ENCODE measurements at regions not wholly inside any gene's neighbourhood (a gene's known extent, or its start where the extent isn't known, plus 50 kb on each side); places are given as distances from the start of the nearest gene placed in this dataset.

GRCh38 chr13:29679396-29680053, 84.0 kb upstream of the SLC7A1 start:
- TF ChIP-seq CTCF (IDR thresholded peaks at IDR 0.05; ENCODE audit: poor library complexity): no peak
- TF ChIP-seq EZH2 (IDR thresholded peaks at IDR 0.05; ENCODE audit: borderline replicate concordance): no peak
- no peak for TF ChIP-seq EZH2phosphoT487 (IDR thresholded peaks at IDR 0.05; ENCODE audit: low read depth, severe bottlenecking, unreplicated experiment)

Measured in hepatocyte (in vitro differentiated cells).